GM19193 (cell line): ENCODE measurements at regions not wholly inside any gene's neighbourhood (a gene's known extent, or its start where the extent isn't known, plus 50 kb on each side); places are given as distances from the start of the nearest gene placed in this dataset.

Experiments used
- POLR2A ChIP-seq: IDR thresholded peaks from 4 replicates; pipeline ENCODE4 v1.6.1; 2011; ENCODE audit not compliant: insufficient read depth, insufficient read length; ENCODE audit errors: extremely low read depth

- no peak for TF ChIP-seq POLR2A
Observed at GRCh38 chr12:9381619-9382018, 173.4 kb upstream of the PZP start.

- TF ChIP-seq POLR2A: no peak
Observed at GRCh38 chr12:9380650-9381049, 172.5 kb upstream of the PZP start.

GRCh38 chr12:9379023-9379742 lies 171.0 kb upstream of the PZP start:
- no peak for TF ChIP-seq POLR2A

GRCh38 chr12:9378430-9378835 lies 170.2 kb upstream of the PZP start:
- TF ChIP-seq POLR2A: no peak

GRCh38 chr12:9372202-9372601 lies 164.0 kb upstream of the PZP start:
- no peak for TF ChIP-seq POLR2A

- TF ChIP-seq POLR2A: no peak
Observed at GRCh38 chr12:9367828-9368227, 159.6 kb upstream of the PZP start.

- TF ChIP-seq POLR2A: no peak
Observed at GRCh38 chr12:9367201-9367600, 159.0 kb upstream of the PZP start.

GRCh38 chr12:9365296-9365695 lies 157.1 kb upstream of the PZP start:
- no peak for TF ChIP-seq POLR2A

- no peak for TF ChIP-seq POLR2A
Observed at GRCh38 chr12:9364224-9365176, 156.3 kb upstream of the PZP start.

GRCh38 chr12:9363145-9363544 lies 154.9 kb upstream of the PZP start:
- no peak for TF ChIP-seq POLR2A

- TF ChIP-seq POLR2A: no peak
Observed at GRCh38 chr12:9361879-9362326, 153.7 kb upstream of the PZP start.

GRCh38 chr12:9351136-9351535 lies 142.9 kb upstream of the PZP start:
- no peak for TF ChIP-seq POLR2A

GRCh38 chr12:9349888-9350885 lies 142.0 kb upstream of the PZP start:
- no peak for TF ChIP-seq POLR2A

- TF ChIP-seq POLR2A: no peak
Observed at GRCh38 chr12:9348906-9349518, 140.8 kb upstream of the PZP start.
